ENCODE measurements at regions not wholly inside any gene's neighbourhood (a gene's known extent, or its start where the extent isn't known, plus 50 kb on each side); places are given as distances from the start of the nearest gene placed in this dataset.

DNA sequence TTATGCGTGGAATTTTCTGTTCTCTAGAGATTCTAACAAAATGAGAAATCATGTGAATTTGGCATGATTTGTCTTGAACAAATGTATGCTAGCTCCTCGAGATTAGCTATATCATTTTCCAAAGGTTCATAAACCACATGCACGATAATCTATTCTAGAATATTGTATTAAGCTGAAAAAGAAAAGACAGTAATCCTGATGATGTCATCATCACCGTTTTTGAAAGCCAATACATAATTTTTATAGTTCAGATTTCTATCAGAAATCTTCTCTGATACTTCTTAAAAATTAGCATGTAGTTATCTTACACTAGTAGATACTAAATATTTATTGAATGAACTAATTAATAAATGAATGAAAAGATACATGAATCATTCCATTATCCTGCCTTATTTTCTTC, 111.2 kb downstream of the HAO1 start:
- TF ChIP-seq POLR2AphosphoS5 (IDR thresholded peaks at IDR 0.05; ENCODE audit: low read depth, low read length) (no peak), POLR2A (IDR thresholded peaks at IDR 0.05; ENCODE audit: low read depth, low read length) (no peak), TAF1 (IDR thresholded peaks at IDR 0.05; ENCODE audit: low read depth, low read length) (no peak), SPI1 (IDR thresholded peaks at IDR 0.05; ENCODE audit: low read depth, low read length) (no peak)

Data from GM12891 (cell line).